ENCODE measurements at regions not wholly inside any gene's neighbourhood (a gene's known extent, or its start where the extent isn't known, plus 50 kb on each side); places are given as distances from the start of the nearest gene placed in this dataset.
"Not testable (repeated sequence)": the region's sequence is repeated elsewhere in the genome, so short reads cannot be mapped to it uniquely, and the experiment has no call there.

GRCh38 chr7:55730197-55730596, 132.4 kb downstream of the SEPTIN14 start:
- no peaks in the 10 kb centered on the region for H3K36me3 ChIP-seq (ENCODE audit: control insufficient read depth, insufficient read depth, low read length)
- no peak overlapping the region for H3K4me3 ChIP-seq (ENCODE audit: low read depth, low read length)
- FAIRE-seq: no peak

GRCh38 chr7:55723621-55723941, 139.0 kb downstream of the SEPTIN14 start:
- no peak for FAIRE-seq
- DNase-seq (ENCODE audit: low read depth): no peak
- H3K4me3 ChIP-seq (ENCODE audit: low read depth, low read length): no peak overlapping the region
- no peak for TF ChIP-seq CTCF (IDR thresholded peaks at IDR 0.05; ENCODE audit: insufficient read depth, low read length, severe bottlenecking)
- H3K27me3 ChIP-seq (ENCODE audit: control insufficient read depth, insufficient read depth, low read length): no peaks in the 10 kb centered on the region
- H3K36me3 ChIP-seq (ENCODE audit: control insufficient read depth, insufficient read depth, low read length): no peaks in the 10 kb centered on the region

More at GRCh38 chr7:55730197-55730596, 132.4 kb downstream of the SEPTIN14 start:
- no peaks in the 10 kb centered on the region for H3K27me3 ChIP-seq (ENCODE audit: control insufficient read depth, insufficient read depth, low read length)
- TF ChIP-seq CTCF (IDR thresholded peaks at IDR 0.05; ENCODE audit: insufficient read depth, low read length, severe bottlenecking): no peak
- no peak for DNase-seq (ENCODE audit: low read depth)

- DNase-seq (ENCODE audit: low read depth) (peak; percentile 17), FAIRE-seq (peak; percentile 50)
- not testable (repeated sequence) for H3K36me3 ChIP-seq (ENCODE audit: control insufficient read depth, insufficient read depth, low read length); H3K4me3 ChIP-seq (ENCODE audit: low read depth, low read length); H3K27me3 ChIP-seq (ENCODE audit: control insufficient read depth, insufficient read depth, low read length)
- peak; percentile 30 for TF ChIP-seq CTCF (IDR thresholded peaks at IDR 0.05; ENCODE audit: insufficient read depth, low read length, severe bottlenecking)
These were observed 139.5 kb downstream of the SEPTIN14 start for GRCh38 chr7:55722874-55723620.

GRCh38 chr7:55721004-55721403, 141.5 kb downstream of the SEPTIN14 start:
- not testable (repeated sequence) for H3K4me3 ChIP-seq (ENCODE audit: low read depth, low read length); H3K36me3 ChIP-seq (ENCODE audit: control insufficient read depth, insufficient read depth, low read length); H3K27me3 ChIP-seq (ENCODE audit: control insufficient read depth, insufficient read depth, low read length); DNase-seq (ENCODE audit: low read depth); FAIRE-seq

- not testable (repeated sequence) for H3K27me3 ChIP-seq (ENCODE audit: control insufficient read depth, insufficient read depth, low read length); H3K36me3 ChIP-seq (ENCODE audit: control insufficient read depth, insufficient read depth, low read length); H3K4me3 ChIP-seq (ENCODE audit: low read depth, low read length)
- peak; percentile 68 for FAIRE-seq
- peak; percentile 43 for DNase-seq (ENCODE audit: low read depth)
These were observed 143.1 kb upstream of the VOPP1 start for GRCh38 chr7:55715247-55715867.

GRCh38 chr7:55714370-55714769, 142.1 kb upstream of the VOPP1 start:
- DNase-seq (ENCODE audit: low read depth); H3K36me3 ChIP-seq (ENCODE audit: control insufficient read depth, insufficient read depth, low read length); H3K4me3 ChIP-seq (ENCODE audit: low read depth, low read length); FAIRE-seq; H3K27me3 ChIP-seq (ENCODE audit: control insufficient read depth, insufficient read depth, low read length): not testable (repeated sequence)

- not testable (repeated sequence) for H3K4me3 ChIP-seq (ENCODE audit: low read depth, low read length); H3K36me3 ChIP-seq (ENCODE audit: control insufficient read depth, insufficient read depth, low read length); H3K27me3 ChIP-seq (ENCODE audit: control insufficient read depth, insufficient read depth, low read length)
- FAIRE-seq (peak; percentile 96), DNase-seq (ENCODE audit: low read depth) (peak; percentile 99)
These were observed 138.0 kb upstream of the VOPP1 start for GRCh38 chr7:55710312-55710711.

GRCh38 chr7:55708028-55708427, 135.7 kb upstream of the VOPP1 start:
- DNase-seq (ENCODE audit: low read depth) (peak; percentile 93), FAIRE-seq (peak; percentile 95)
- H3K36me3 ChIP-seq (ENCODE audit: control insufficient read depth, insufficient read depth, low read length); H3K27me3 ChIP-seq (ENCODE audit: control insufficient read depth, insufficient read depth, low read length); H3K4me3 ChIP-seq (ENCODE audit: low read depth, low read length): not testable (repeated sequence)

GRCh38 chr7:55707410-55707809, 135.1 kb upstream of the VOPP1 start:
- not testable (repeated sequence) for H3K4me3 ChIP-seq (ENCODE audit: low read depth, low read length); H3K27me3 ChIP-seq (ENCODE audit: control insufficient read depth, insufficient read depth, low read length); H3K36me3 ChIP-seq (ENCODE audit: control insufficient read depth, insufficient read depth, low read length); FAIRE-seq; DNase-seq (ENCODE audit: low read depth)

- H3K27me3 ChIP-seq (ENCODE audit: control insufficient read depth, insufficient read depth, low read length); H3K36me3 ChIP-seq (ENCODE audit: control insufficient read depth, insufficient read depth, low read length); H3K4me3 ChIP-seq (ENCODE audit: low read depth, low read length); FAIRE-seq; DNase-seq (ENCODE audit: low read depth): not testable (repeated sequence)
These were observed 134.3 kb upstream of the VOPP1 start for GRCh38 chr7:55706451-55707195.

- not testable (repeated sequence) for DNase-seq (ENCODE audit: low read depth); H3K27me3 ChIP-seq (ENCODE audit: control insufficient read depth, insufficient read depth, low read length); H3K4me3 ChIP-seq (ENCODE audit: low read depth, low read length); H3K36me3 ChIP-seq (ENCODE audit: control insufficient read depth, insufficient read depth, low read length); FAIRE-seq
These were observed 133.6 kb upstream of the VOPP1 start for GRCh38 chr7:55705728-55706450.

Data from bronchial epithelial cell (primary cell).